ENCODE measurements at regions not wholly inside any gene's neighbourhood (a gene's known extent, or its start where the extent isn't known, plus 50 kb on each side); places are given as distances from the start of the nearest gene placed in this dataset.

- Histone ChIP-seq H3K27ac (ENCODE audit: low read depth in 1 of 2, low read length in 2 of 2) (no peak overlapping the region), H3K36me3 (ENCODE audit: control insufficient read depth in 4 of 4, insufficient read depth in 3 of 4, low read depth in 1 of 4, low read length in 3 of 4) (no peaks in the 10 kb centered on the region), H3K9me3 (ENCODE audit: control insufficient read depth in 4 of 4, low read length in 3 of 4) (no peaks in the 10 kb centered on the region), H3K9ac (ENCODE audit: low read depth in 1 of 2, low read length in 2 of 2) (no peak overlapping the region), H3K27me3 (ENCODE audit: control insufficient read depth in 4 of 4, insufficient read depth in 4 of 4, low read length in 3 of 4) (no peaks in the 10 kb centered on the region), H3K4me1 (ENCODE audit: control insufficient read depth in 4 of 4, insufficient read depth in 4 of 4, low read length in 3 of 4) (no peaks in the 10 kb centered on the region), H3K4me3 (ENCODE audit: low read depth in 1 of 3, low read length in 3 of 3) (no peak overlapping the region)
- 92% methylated on average over 3 of the region's 3 CpGs for WGBS
- no peak for TF ChIP-seq TAF1 (conservative IDR thresholded peaks at IDR 0.05)
- TF ChIP-seq RAD21 (IDR thresholded peaks at IDR 0.05), result no peak
- TF ChIP-seq NR2F2 (IDR thresholded peaks at IDR 0.05), result no peak
- TF ChIP-seq MAX (IDR thresholded peaks at IDR 0.05), result no peak
- TF ChIP-seq HNF4G (IDR thresholded peaks at IDR 0.05), result no peak
- no peak for TF ChIP-seq FOXA1 (IDR thresholded peaks at IDR 0.05)
- no peak for TF ChIP-seq CTCF (IDR thresholded peaks at IDR 0.05; ENCODE audit: low read depth, low read length, missing input control)
- DNase-seq (ENCODE audit: low spot score), result no peak
Observed at GRCh38 chr2:16002144-16002543, 61.8 kb downstream of the MYCN start.

- 90% methylated on average over 6 of the region's 6 CpGs for WGBS
- no peak for DNase-seq (ENCODE audit: low spot score)
- Histone ChIP-seq H3K27ac (ENCODE audit: low read depth in 1 of 2, low read length in 2 of 2) (no peak overlapping the region), H3K27me3 (ENCODE audit: control insufficient read depth in 4 of 4, insufficient read depth in 4 of 4, low read length in 3 of 4) (no peaks in the 10 kb centered on the region), H3K9ac (ENCODE audit: low read depth in 1 of 2, low read length in 2 of 2) (no peak overlapping the region), H3K4me1 (ENCODE audit: control insufficient read depth in 4 of 4, insufficient read depth in 4 of 4, low read length in 3 of 4) (no peaks in the 10 kb centered on the region), H3K4me3 (ENCODE audit: low read depth in 1 of 3, low read length in 3 of 3) (no peak overlapping the region), H3K9me3 (ENCODE audit: control insufficient read depth in 4 of 4, low read length in 3 of 4) (no peaks in the 10 kb centered on the region), H3K36me3 (ENCODE audit: control insufficient read depth in 4 of 4, insufficient read depth in 3 of 4, low read depth in 1 of 4, low read length in 3 of 4) (no peaks in the 10 kb centered on the region)
- TF ChIP-seq JUND (IDR thresholded peaks at IDR 0.05) (no peak), MAX (IDR thresholded peaks at IDR 0.05) (no peak), NR2F2 (IDR thresholded peaks at IDR 0.05) (no peak), FOXA2 (IDR thresholded peaks at IDR 0.05) (no peak), ATF3 (IDR thresholded peaks at IDR 0.05) (no peak), GABPA (IDR thresholded peaks at IDR 0.05 in 1 of 2, conservative IDR thresholded peaks at IDR 0.05 in 1 of 2) (no peak), EGR1 (IDR thresholded peaks at IDR 0.05; ENCODE audit: low read depth in 2 of 2) (no peak)
Observed at GRCh38 chr2:16000642-16001041, 60.3 kb downstream of the MYCN start.

DNA sequence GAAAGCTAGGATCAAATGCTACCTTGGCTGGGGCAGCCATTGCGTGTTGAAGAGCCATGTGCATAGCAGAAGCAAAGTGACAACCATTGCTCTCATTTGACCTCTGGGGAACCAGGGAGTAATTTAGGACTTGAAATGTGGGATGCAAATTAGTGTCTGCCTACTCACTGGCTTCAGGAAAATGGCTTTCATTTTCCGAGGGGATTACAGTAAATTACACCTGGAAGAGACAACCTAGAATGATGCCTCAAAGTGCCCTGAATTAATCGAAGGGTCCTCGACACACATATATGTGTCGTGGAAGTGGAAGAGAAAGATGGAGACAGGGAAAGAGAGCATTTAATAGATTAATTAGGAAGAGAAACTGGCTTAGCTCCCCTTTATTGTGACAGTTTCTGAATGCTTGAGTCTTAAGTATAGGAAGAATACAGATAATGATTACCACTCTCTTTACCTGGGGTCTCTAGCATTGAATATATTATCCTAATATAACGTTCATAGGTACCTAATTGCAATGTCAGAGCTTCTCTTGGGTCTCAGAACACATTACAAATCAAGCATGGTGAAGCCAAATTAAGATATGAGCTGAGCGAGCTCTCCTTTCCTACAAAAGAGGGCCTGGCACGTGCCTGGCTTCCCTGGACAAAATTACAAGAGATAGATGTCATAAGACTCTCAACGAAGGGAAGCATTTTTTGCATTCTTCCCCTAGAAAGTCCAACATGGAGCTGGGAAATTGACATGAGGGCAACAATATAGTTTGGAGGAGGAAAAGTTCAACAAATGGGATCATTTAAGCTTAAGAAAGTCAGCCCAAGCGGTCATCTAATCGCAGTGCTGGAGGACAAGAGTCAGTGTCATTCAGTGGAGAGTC, 59.5 kb downstream of the MYCN start:
- no peak overlapping the region for H3K9ac ChIP-seq (ENCODE audit: low read depth in 1 of 2, low read length in 2 of 2)
- H3K27ac ChIP-seq (ENCODE audit: low read depth in 1 of 2, low read length in 2 of 2), result no peak overlapping the region
- no peak for TF ChIP-seq EGR1 (IDR thresholded peaks at IDR 0.05; ENCODE audit: low read depth in 2 of 2)
- no peak for TF ChIP-seq SP1 (IDR thresholded peaks at IDR 0.05)
- no peak for TF ChIP-seq FOXA2 (IDR thresholded peaks at IDR 0.05)
- TF ChIP-seq MAX (IDR thresholded peaks at IDR 0.05), result no peak
- no peak for TF ChIP-seq JUND (IDR thresholded peaks at IDR 0.05)
- TF ChIP-seq GABPA (IDR thresholded peaks at IDR 0.05 in 1 of 2, conservative IDR thresholded peaks at IDR 0.05 in 1 of 2), result no peak
- TF ChIP-seq TAF1 (conservative IDR thresholded peaks at IDR 0.05), result no peak
- no peak for TF ChIP-seq HNF4G (IDR thresholded peaks at IDR 0.05)
- no peaks in the 10 kb centered on the region for H3K27me3 ChIP-seq (ENCODE audit: control insufficient read depth in 4 of 4, insufficient read depth in 4 of 4, low read length in 3 of 4)
- H3K4me1 ChIP-seq (ENCODE audit: control insufficient read depth in 4 of 4, insufficient read depth in 4 of 4, low read length in 3 of 4), result no peaks in the 10 kb centered on the region
- no peaks in the 10 kb centered on the region for H3K36me3 ChIP-seq (ENCODE audit: control insufficient read depth in 4 of 4, insufficient read depth in 3 of 4, low read depth in 1 of 4, low read length in 3 of 4)
- no peak overlapping the region for H3K4me3 ChIP-seq (ENCODE audit: low read depth in 1 of 3, low read length in 3 of 3)
- H3K9me3 ChIP-seq (ENCODE audit: control insufficient read depth in 4 of 4, low read length in 3 of 4), result no peaks in the 10 kb centered on the region
- no peak for DNase-seq (ENCODE audit: low spot score)
- 86% methylated on average over 11 of the region's 11 CpGs for WGBS
